Cardiac septum (tissue), 1 donor: ENCODE measurements at regions not wholly inside any gene's neighbourhood (a gene's known extent, or its start where the extent isn't known, plus 50 kb on each side); places are given as distances from the start of the nearest gene placed in this dataset.

Experiments used
- DNase-seq: peaks from one replicate; pipeline ENCODE4 v3.0.0-alpha.2; 2020; ENCODE audit warnings: low spot score
- intact Hi-C: fragments of 100-400 bp; cut with DNase I; formaldehyde crosslinking; loops from one replicate; pipeline ENCODE4 v1.14.0; 2022
- donor health status: DM: no; HTN: no; CAD: no.

DNA sequence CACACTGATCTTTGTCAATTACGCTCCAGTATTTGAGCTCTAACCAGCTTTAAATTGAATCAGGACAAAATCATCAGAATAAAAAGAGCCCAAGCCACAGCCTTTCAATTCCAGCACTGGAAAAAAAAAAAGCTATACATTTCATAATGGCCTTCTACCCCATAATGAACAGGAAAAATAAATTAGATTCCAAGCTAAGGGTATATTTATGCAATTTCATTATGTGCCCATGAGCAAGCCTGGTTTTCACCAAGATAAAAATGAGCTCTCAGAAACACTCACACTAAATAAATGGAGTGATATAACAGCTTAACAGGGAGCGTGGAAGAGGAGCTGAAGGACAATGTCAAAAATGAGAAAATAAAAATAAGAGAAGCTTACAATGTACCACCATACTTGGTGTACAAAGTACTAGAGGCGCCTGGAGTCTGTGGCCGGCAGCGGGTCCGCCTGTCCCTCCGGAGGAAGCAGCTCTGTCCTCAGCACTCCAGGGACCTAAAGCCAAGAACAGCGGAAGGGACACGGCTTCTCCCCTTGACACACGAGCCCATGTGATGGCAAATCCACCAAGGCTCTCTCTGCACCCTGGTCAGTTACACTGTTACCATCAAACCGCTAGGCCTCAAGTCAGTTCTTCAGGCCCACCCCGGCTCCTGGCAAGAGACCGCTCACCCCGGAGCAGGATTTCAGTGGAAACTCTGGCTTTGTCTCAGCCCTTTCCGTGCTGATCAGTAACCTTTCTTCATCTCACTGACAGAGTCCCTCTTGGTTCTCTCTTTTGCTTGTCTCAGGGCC lies 69.6 kb downstream of the RBFOX3 start:
- DNase-seq: no peak

DNA sequence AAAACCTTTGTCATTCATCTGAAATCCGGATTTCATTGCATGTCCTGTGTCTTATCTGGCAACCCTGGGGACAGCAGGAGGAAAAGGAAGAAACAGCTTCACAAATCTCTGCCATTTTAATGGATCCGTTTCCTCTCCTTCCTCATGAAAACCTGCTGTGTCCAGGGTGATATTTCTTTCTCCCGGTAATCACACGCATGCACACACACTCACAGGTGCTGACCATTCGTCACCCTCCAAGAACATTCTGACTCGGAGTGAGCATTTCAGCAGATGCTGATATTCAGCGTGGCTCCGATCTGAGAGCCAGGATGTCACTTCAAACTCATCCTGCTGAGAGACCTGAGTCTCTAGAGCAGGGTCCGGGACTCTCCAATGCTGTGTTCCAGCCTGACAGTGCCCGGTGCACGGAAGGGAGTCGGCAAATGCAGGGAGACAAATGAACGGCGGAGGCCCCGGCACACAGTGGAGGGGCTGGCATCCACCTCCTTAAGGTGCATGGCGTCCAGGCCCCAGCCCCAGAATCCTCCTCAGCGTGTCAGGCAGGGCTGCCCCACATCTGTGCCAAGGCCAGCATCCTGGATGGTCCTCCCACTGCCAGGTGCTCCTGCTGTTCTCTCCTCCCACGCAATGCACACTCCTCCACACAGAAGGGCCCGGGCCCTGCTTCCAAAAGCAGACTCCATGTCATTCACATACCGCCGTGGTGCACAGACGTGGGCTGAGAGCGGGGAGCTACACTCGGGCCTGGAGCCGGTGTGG lies 70.7 kb downstream of the RBFOX3 start:
- intact Hi-C loops: no loop called here

More for the DNA sequence above, 69.6 kb downstream of the RBFOX3 start:
- intact Hi-C loops: no loop called here

DNA sequence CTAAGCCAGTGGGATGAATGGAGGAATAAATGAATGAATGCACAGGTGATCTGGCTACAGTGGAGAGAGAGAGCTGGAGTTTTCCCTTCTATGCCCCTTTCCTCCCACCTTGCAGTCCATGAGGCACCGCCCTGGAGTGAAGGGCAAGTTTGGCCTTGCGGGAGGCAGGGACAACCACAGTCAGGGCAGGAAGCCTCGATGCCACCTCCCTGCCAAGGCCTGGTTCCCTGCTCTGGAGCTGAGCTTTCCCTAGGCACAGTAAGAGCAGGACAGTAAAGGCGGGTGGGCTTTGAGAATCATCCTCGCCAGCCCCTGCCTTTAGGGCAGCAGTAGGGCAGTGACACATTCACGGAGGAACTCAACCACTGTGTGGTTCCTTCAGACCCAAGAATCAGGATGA lies 72.6 kb downstream of the RBFOX3 start:
- intact Hi-C loops: no loop called here
- no peak for DNase-seq

More for the DNA sequence above, 70.7 kb downstream of the RBFOX3 start:
- DNase-seq: no peak

DNA sequence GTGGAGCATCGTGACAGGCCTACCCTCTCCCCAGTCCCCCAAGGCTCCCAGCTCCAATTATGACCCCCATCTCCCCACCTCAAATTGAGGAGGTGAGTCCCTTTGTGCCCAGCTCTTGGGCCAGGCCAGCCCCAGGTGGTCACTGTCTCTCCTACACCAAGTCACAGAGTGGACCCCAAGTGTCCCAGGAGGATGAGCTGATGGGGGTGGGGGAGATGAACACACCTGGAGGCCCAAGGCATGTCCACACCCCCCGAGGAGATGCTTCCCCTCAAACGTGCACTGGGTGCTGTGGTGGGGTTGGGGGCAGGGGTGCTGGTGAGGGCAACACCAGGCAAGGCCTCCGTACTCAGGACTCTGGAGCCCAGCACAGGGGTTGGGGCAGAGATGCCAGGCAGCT lies 73.2 kb downstream of the RBFOX3 start:
- intact Hi-C loops: no loop called here
- no peak for DNase-seq

DNA sequence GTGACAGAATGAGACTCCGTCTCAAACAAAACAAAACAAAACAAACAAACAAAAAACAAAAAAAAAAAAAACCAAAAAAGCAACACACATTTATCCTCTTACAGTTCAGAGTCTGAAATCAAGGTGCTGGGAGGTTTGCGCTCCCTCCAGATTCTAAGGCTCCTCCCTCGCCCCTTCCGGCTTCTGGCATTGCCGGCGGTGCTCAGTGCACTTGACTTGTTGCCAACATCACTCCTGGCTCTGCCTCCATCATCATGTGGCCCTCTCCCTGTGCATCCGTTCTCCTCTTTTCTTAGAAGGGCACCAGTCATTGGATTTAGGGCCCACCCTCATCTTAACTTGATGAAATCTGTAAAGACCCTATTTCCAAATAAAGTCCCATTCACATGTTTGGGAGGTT lies 73.8 kb downstream of the RBFOX3 start:
- no peak for DNase-seq
- intact Hi-C loops: no loop called here

DNA sequence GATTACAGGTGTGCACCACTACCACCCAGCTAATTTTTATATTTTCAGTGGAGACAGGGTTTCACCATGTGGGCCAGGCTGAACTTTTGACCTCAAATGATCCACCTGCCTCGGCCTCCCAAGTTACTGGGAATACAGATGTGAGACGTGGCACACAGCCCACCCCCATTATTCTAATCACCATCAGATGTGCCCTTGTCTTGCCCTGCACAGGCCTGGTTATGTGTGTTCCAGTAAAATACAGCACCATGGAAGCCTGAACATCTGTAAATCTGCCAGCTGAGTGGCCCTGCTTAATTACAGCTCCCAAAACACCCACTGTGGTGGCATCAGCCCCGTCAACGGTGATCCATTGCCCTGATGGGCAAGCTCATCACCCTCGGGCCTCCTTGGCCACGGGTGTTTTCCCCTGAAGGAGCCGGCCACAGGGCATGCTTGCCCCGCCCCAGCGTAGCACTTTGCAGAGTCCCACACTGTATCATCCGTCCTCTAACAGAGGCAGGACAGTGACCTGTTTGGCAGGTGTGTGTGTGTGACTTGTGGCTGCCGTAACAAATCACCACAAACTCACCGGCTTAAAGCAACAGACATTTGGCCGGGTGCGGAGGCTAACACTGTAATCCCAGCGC lies 74.5 kb downstream of the RBFOX3 start:
- intact Hi-C loops: no loop called here
- DNase-seq: no peak

DNA sequence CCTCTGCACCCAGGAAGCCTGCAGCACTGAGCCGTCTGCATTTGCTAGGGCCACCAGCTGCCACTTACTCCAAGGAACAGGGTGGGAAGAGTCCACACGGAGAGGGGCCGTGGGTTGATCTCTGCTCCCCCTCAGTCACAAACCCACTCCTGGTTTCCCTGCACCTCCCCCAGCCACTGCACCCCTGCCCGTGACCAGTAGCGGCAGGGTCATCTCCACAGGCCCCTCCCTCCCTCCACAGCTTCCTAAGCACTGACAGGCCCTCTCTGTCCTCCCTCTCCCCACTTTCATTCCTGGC lies 75.2 kb downstream of the RBFOX3 start:
- DNase-seq: no peak

DNA sequence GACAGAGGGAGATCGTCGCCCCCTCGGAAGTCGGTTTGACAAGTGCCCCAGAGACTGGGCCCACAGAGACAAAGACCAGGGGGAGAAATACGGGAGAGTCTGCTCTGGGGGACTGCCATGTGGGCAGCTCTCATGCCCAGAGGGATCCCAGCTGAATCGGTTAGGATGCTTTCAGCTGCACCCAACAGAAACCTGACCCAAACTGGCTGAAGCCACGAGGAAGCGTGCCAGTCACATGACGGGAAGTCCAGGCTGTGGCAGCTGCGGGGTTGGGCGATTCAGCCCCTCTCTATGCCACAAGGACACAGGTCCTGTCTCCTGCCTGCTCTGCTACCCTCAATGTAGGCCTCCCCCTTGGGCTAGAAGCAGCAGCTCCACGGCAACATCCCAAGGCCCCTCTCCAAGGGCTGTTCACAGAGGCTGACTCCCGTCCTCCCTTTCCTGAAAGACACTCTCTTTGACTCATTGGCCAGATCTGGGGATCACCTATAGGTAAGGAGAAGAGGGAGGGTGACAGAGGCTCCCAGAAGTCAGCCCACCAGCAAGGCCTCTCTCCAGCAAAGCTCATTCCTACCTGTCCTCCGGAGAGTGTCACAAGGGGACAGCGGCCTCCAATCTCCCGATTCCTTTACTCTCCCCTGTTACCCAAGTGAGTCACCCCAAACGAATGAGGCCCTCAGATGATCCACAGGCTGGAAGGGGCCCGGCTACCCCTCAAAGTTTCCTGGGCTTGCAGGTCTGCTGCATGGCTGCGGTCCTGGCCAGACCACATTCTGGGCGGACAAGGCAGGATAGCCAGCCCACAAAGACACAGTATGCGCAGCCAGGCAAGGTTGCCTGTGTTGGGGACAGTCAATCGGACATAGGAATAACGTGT lies 75.8 kb downstream of the RBFOX3 start:
- no peak for DNase-seq
- intact Hi-C loops: no loop called here

More for the DNA sequence above, 75.2 kb downstream of the RBFOX3 start:
- intact Hi-C loops: no loop called here

DNA sequence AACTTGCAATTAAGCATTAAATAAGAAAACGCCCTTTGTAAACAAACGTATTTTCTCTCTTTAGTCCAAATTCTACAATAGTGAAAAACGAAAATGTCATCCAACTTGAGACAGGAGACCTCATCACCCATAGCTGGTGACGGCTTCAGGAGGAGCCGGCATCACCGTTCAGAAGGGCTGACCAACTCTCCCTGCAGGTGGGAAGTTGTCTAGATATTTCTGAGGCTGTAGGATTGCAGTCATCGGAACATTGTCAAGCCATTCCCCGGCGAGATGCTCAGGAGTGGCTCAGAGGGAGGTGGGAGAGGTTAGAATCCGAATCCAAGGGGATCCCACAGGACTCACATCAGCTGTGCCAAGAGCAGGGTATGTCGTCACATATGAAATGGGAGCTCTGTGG lies 76.7 kb downstream of the RBFOX3 start:
- no peak for DNase-seq
- intact Hi-C loops: no loop called here

DNA sequence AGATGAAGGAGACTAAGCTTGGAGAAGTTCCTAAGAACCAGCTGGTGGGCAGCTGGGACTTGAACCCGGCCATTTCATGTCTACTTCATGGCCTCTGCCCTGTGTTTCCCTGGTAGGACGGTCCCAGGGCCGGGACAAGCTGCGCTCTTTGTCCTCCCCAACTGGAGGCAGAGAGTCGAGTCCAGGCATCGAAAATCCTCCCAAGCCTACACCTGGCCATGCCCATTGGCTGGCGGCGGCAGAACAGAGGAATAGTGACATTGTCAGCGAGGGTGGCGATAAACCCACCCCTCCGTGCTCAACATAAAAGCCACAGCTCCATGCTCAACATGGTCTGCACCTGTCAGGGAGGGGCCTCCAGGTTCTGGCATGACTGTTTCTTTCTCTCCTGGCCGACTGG lies 77.7 kb downstream of the RBFOX3 start:
- DNase-seq: no peak
- intact Hi-C loops: no loop called here

DNA sequence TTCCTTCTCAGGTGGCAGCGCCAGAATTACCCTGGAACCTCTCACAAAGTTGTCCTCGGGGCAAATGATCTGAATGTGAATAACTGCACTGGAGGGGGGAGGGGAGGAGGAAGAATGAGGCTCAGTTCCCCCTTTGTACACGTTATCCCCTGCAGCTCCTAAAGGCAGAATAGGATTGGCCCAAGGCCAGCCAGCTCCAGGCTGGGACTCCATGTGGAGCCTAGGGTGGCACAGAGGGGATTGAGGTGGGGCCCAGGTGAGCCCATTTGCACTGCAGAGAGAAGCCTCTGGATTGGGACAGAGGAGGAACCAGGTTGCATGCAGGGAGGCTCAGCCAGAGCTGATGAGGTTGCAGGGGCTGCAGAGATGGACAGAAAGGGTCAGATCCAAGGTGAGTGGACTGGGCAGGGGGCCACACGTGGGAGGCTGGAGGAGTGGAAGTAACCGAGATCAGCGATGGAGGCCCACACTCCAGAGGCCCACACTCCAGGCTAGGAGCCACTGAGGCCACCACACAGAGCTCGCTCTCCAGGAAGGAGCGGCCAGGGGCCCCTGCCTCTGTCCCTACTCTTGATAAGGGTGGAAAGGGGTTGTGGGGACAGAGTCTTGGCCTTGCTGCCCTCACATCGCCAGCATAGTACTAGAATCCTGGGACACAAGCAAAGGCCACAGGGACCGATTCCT lies 78.6 kb downstream of the RBFOX3 start:
- no peak for DNase-seq
- intact Hi-C loops: no loop called here

DNA sequence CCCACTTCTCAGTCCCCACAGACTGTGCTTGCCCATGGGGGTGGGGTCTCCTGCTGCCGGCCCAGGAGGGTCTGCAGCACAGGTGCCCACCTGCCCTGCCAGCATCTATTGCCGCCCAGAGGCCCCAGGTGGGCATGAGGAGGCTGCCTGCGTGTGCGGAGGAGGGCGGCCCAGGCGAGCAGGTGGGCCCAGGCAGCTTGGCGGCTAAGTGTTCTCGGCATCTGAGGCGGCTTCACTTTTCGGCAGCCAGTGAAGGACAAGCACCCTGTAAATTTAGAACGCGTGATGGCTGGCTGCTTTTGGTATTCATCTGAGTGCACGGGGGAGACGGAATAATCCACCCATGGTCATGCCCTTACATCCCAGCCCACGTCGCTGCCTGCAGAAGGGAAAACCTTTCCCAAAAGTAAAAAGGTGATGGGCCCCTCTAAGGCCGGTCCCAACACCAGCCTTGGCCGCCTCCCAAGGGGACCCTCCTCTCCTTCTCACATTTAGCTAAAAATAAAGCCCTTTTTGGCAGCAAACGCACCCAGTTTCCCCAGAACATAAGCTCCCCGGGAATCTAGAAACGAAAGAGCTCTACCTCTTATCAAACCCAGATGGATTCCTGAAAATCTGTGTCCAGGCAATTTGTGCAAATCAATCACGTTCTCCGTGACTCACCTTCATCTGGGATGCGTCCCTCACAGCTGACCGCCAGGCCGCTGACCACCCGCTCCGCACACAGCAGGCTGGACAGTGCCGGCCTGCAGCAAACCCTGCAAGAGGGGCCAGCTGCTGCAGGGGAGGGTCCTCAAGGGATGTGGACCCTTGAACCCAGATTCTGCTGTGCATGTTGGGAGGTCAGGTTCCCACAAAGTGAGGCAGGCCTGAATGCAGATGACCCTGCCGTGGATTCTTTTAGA lies 79.4 kb downstream of the RBFOX3 start:
- intact Hi-C loops: no loop called here
- DNase-seq: no peak

DNA sequence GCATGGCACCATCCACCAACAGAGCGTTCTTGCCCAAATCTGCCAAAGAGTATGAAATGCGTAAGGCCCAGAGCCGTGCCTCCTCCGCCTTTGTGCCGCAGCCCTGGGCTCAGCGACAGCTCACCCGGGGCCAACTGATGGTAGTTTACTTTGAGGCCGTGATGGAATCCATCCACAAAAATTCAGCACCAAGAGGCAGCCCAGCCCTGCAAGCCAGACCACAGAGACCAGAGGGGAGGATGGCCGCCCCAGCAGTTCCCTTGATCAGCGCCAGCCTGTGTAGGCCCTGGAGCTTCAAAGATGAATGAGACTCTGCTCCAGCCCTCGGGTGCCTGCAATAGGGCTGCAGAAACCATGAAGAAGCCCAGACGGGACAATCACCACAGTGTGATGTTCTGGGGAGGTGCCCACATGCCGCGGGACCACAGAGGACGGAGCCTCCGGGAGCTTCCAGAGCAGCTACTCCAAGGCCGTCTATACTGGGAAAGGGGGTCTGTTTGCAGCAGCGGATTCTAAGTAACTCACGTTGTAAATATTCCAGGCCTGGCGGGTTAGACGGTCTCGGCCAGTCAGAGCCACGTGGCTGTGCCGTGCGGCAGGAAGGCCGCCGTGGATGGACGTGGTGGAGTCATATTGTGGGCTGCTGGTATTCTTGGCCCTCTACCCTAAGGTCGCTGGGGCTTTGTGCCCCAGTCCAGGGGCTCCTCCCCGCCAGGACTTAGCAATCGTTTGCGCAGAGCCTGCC lies 80.3 kb downstream of the RBFOX3 start:
- intact Hi-C loops: no loop called here
- DNase-seq: no peak

DNA sequence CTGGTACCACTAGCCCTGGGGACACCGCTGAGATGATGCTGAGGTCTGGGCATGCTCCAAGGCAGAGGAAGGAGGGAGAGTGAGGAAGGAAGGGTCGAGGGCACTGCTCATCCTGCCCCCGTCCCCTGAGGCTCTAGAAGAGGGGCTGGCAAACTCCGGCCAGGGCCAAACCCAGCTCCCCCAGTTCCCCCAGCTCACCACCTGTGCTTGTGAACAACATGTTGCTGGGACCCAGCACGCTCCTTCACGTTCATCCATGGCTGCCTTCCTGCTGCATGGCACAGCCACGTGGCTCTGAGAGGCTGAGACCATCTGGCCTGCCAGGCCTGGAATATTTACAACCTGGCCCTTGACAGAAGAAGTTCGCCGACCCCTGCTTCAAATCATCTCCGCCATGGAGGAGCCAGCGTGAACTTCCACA lies 81.2 kb downstream of the RBFOX3 start:
- intact Hi-C loops: no loop called here
- no peak for DNase-seq

DNA sequence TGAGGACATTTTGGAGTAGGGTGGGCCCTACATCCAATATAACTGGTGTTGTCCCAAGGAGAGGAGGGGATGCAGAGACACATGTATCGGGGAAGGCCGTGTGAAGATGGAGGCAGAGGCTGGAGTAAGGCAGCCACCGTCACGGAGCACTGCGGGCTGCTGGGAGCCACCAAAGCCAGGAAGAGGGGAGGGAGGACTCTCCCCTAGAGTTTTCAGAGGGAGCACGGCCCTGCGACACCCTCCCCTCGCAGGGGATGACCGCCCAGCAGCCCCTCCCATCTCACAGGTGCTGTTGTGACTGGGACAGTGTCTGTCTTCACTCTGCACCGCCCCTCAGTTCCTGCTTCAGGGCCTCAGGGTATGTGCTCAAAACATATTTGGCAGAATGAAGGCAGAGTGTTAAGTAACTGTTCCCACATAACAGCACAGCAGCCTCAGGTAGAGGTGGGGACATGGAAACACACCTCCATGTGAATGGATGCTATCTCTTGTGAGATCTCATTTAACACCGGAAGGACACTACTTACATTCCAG lies 82.2 kb downstream of the RBFOX3 start:
- DNase-seq: no peak
- intact Hi-C loops: no loop called here

DNA sequence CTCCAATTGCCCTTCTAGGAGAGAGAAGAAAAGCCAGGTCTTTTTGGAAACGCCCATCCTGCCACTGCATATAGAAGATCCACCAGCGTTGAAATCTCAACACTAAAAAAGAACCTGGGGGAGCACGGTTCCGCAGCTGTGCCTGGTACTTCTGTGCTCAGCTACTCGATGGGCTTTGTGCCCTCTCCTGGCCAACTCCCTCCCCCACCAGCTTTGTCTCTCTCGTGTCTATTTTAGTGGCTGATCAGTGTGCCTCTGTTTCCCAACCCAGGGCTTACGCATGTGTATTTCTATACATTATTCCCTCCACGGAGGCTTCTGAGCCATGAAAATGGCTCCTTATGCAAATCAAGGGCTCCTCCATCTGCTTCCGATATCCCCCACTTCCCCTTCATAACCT lies 83.5 kb downstream of the RBFOX3 start:
- intact Hi-C loops: no loop called here
- DNase-seq: no peak
